ENCODE measurements at regions not wholly inside any gene's neighbourhood (a gene's known extent, or its start where the extent isn't known, plus 50 kb on each side); places are given as distances from the start of the nearest gene placed in this dataset.

DNA sequence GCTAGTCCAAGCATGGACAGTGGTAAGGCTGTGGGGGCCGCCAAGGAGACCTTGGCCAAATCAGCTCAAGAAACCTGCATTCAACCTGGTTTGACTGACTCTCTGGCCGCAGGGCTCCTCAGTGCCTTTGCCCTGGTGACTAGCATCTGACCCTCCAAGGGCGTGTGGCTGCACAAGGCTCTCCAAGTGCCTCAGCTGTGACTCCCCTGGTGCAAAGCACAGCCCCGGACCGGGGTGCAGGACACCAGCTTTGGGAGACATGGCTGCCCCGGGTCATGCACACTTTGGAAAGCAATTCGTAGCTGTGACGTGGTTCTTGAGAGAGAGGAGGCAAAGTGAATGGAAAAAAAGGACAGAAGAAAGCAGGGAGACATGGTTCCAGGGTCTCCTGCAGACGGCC, 245.2 kb upstream of the IRX2 start:
- no peak for DNase-seq (ENCODE audit: low spot score in 2 of 2)
- no peaks in the 10 kb centered on the region for H3K4me1 Mint-ChIP-seq
- peaks cover 2% of the 10 kb centered on the region for H3K36me3 Mint-ChIP-seq (ENCODE audit: insufficient read depth)
- ATAC-seq (replicated peaks; ENCODE audit: extremely low read depth, poor library complexity, severe bottlenecking): no peak
- H3K27me3 Mint-ChIP-seq: no peaks in the 10 kb centered on the region
- peaks cover 13% of the 10 kb centered on the region for H3K9me3 Mint-ChIP-seq
- H3K4me3 Mint-ChIP-seq: no peak overlapping the region
- H3K27ac Mint-ChIP-seq (ENCODE audit: low read depth): no peak overlapping the region

- Mint-ChIP-seq H3K36me3 (ENCODE audit: insufficient read depth) (peaks cover 2% of the 10 kb centered on the region), H3K4me1 (no peaks in the 10 kb centered on the region), H3K27ac (ENCODE audit: low read depth) (no peak overlapping the region), H3K9me3 (peaks cover 13% of the 10 kb centered on the region), H3K27me3 (no peaks in the 10 kb centered on the region), H3K4me3 (no peak overlapping the region)
- DNase-seq (ENCODE audit: low spot score in 2 of 2): no peak
- ATAC-seq (replicated peaks; ENCODE audit: extremely low read depth, poor library complexity, severe bottlenecking): no peak
Measured at GRCh38 chr5:2996248-2996647, 244.8 kb upstream of the IRX2 start.

DNA sequence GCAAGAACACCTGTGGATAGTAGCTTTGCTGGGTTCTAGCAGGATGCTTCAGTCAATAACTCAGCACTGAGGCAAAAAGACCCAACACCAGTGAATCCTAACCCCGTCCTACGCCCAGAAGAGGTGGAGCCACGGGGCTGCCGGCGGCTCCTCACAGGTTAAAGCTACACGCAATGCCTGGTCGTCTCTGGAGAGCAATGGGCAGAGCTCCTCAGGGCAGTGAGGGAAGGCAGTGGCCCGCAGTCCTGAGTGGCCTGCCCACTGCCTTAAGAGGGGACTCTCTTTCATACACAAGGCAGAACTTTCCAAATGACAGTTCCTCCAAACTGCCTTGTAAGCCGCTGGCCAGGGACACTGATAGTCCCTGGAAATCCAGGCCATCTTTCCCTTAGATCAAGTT, 244.2 kb upstream of the IRX2 start:
- DNase-seq (ENCODE audit: low spot score in 2 of 2) (no peak), ATAC-seq (replicated peaks; ENCODE audit: extremely low read depth, poor library complexity, severe bottlenecking) (no peak)
- Mint-ChIP-seq H3K36me3 (ENCODE audit: insufficient read depth) (peaks cover 2% of the 10 kb centered on the region), H3K9me3 (peaks cover 13% of the 10 kb centered on the region), H3K4me1 (no peaks in the 10 kb centered on the region), H3K4me3 (no peak overlapping the region), H3K27me3 (no peaks in the 10 kb centered on the region), H3K27ac (ENCODE audit: low read depth) (no peak overlapping the region)

DNA sequence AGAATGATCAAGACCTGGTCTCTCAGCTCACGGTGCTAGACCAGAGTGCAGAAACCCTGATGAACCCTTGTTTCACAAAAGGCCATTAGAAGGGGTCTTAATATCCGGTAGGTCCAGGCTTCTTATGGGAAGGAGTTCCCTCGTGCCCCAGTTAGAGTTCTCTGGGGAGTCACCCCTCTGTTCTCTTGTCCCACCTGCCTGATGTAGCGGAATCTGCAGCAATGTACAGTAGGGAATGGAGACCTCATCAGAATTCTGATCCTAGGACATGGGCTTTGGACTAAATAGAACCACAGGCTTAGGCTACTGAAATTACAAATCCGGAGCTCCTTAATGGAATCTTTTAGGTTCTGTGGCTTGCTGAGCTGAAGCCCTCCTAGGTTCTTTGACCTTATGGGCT, 243.6 kb upstream of the IRX2 start:
- H3K27me3 Mint-ChIP-seq: no peaks in the 10 kb centered on the region
- H3K4me3 Mint-ChIP-seq: no peak overlapping the region
- H3K27ac Mint-ChIP-seq (ENCODE audit: low read depth): no peak overlapping the region
- peaks cover 2% of the 10 kb centered on the region for H3K36me3 Mint-ChIP-seq (ENCODE audit: insufficient read depth)
- H3K4me1 Mint-ChIP-seq: no peaks in the 10 kb centered on the region
- no peak for DNase-seq (ENCODE audit: low spot score in 2 of 2)
- H3K9me3 Mint-ChIP-seq: peaks cover 13% of the 10 kb centered on the region
- ATAC-seq (replicated peaks; ENCODE audit: extremely low read depth, poor library complexity, severe bottlenecking): no peak

DNA sequence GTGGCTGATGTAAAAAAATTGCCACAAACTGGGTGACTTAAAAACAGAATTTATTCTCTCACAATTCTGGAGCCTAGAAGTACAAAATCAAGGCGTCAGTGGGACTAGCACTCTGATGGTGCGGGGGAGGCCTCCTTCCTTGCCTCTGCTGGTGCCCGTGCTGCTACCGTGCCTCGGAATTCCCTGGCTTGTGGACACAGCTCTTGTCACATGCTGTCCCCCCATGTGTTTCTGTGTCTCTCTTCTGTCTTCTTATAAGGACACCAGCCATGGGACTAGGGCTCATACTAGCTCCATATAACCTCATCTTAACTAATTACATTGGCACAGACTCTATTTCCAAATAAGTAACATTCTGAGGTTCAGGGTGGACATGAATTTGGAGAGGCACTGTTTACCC, 242.3 kb upstream of the IRX2 start:
- H3K4me3 Mint-ChIP-seq: no peak overlapping the region
- H3K9me3 Mint-ChIP-seq: peaks cover 12% of the 10 kb centered on the region
- H3K36me3 Mint-ChIP-seq (ENCODE audit: insufficient read depth): peaks cover 2% of the 10 kb centered on the region
- no peaks in the 10 kb centered on the region for H3K4me1 Mint-ChIP-seq
- no peaks in the 10 kb centered on the region for H3K27me3 Mint-ChIP-seq
- no peak overlapping the region for H3K27ac Mint-ChIP-seq (ENCODE audit: low read depth)
- DNase-seq (ENCODE audit: low spot score in 2 of 2): no peak
- no peak for ATAC-seq (replicated peaks; ENCODE audit: extremely low read depth, poor library complexity, severe bottlenecking)

DNA sequence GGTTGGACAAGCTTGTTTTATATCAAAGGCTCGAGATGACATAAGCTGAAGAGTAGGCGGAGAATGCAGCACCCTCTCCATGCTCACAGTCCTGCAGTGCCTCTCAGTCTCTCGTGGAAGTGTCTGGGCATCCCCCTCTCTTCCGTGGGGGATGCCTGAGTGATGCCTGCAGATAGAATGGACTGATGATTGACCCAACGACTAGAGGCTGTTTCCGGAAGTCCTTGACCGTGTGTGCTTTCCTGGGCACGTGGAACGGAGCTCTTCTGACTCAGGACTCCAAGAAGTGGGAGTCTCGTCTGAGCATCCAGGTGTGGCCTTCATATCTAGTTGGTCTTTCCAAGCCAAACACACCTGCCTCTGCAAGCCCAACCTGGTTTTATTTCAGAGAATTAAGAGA, 241.8 kb upstream of the IRX2 start:
- H3K9me3 Mint-ChIP-seq: peaks cover 7% of the 10 kb centered on the region
- no peaks in the 10 kb centered on the region for H3K27me3 Mint-ChIP-seq
- DNase-seq (ENCODE audit: low spot score in 2 of 2): no peak
- H3K36me3 Mint-ChIP-seq (ENCODE audit: insufficient read depth): peaks cover 2% of the 10 kb centered on the region
- H3K4me3 Mint-ChIP-seq: no peak overlapping the region
- no peak for ATAC-seq (replicated peaks; ENCODE audit: extremely low read depth, poor library complexity, severe bottlenecking)
- H3K27ac Mint-ChIP-seq (ENCODE audit: low read depth): no peak overlapping the region
- no peaks in the 10 kb centered on the region for H3K4me1 Mint-ChIP-seq

DNA sequence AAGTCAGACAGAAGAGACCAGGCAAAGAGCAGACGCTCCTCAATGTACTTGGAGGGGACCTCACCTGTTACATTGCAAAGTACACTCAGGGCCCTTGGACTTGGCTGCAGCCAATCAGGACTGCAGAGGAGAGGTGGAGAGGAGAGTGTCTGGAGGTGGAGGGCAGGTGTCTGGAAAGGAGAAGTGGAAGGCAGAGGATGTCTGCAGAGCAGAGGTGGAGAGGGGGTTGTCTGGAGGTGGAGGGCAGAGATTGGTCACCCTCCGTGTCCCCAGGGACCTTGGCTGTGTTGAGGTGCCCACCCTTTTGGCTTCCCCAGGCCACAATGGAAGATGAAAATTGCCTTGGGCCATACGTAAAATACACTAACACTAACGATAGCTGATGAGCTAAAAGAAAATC, 241.3 kb upstream of the IRX2 start:
- Mint-ChIP-seq H3K36me3 (ENCODE audit: insufficient read depth) (peaks cover 2% of the 10 kb centered on the region), H3K27me3 (no peaks in the 10 kb centered on the region), H3K27ac (ENCODE audit: low read depth) (no peak overlapping the region), H3K9me3 (peaks cover 5% of the 10 kb centered on the region), H3K4me3 (no peak overlapping the region), H3K4me1 (no peaks in the 10 kb centered on the region)
- no peak for ATAC-seq (replicated peaks; ENCODE audit: extremely low read depth, poor library complexity, severe bottlenecking)
- DNase-seq (ENCODE audit: low spot score in 2 of 2): no peak

DNA sequence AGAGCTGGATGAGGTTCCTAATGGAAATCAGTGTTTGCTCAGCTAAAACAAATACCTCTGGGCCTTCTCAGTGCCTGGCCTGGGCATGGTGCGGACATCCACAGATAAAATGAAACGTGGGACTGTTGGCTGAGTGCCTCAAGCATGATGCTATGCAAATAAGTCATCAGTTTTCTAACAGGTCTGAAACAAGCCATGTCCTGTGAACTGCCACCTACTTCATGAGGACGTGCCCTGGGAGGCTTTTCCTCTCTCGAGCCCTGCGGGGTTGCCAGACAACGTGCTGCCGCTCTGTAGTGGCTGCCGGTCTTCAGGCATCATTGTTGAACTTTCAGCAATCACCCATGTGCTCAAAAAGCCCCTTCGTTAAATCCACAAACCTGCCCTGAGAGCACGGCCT, 240.4 kb upstream of the IRX2 start:
- H3K27me3 Mint-ChIP-seq: no peaks in the 10 kb centered on the region
- H3K27ac Mint-ChIP-seq (ENCODE audit: low read depth): no peak overlapping the region
- ATAC-seq (replicated peaks; ENCODE audit: extremely low read depth, poor library complexity, severe bottlenecking) (no peak), DNase-seq (ENCODE audit: low spot score in 2 of 2) (no peak)
- no peak overlapping the region for H3K4me3 Mint-ChIP-seq
- H3K9me3 Mint-ChIP-seq: peaks cover 7% of the 10 kb centered on the region
- H3K36me3 Mint-ChIP-seq (ENCODE audit: insufficient read depth): peaks cover 2% of the 10 kb centered on the region
- H3K4me1 Mint-ChIP-seq: no peaks in the 10 kb centered on the region

GRCh38 chr5:2989517-2989916, 238.0 kb upstream of the IRX2 start:
- no peak overlapping the region for H3K27ac Mint-ChIP-seq (ENCODE audit: low read depth)
- H3K27me3 Mint-ChIP-seq: no peaks in the 10 kb centered on the region
- H3K36me3 Mint-ChIP-seq (ENCODE audit: insufficient read depth): no peaks in the 10 kb centered on the region
- no peak overlapping the region for H3K4me3 Mint-ChIP-seq
- no peak for ATAC-seq (replicated peaks; ENCODE audit: extremely low read depth, poor library complexity, severe bottlenecking)
- DNase-seq (ENCODE audit: low spot score in 2 of 2): no peak
- H3K9me3 Mint-ChIP-seq: peaks cover 11% of the 10 kb centered on the region
- no peaks in the 10 kb centered on the region for H3K4me1 Mint-ChIP-seq

DNA sequence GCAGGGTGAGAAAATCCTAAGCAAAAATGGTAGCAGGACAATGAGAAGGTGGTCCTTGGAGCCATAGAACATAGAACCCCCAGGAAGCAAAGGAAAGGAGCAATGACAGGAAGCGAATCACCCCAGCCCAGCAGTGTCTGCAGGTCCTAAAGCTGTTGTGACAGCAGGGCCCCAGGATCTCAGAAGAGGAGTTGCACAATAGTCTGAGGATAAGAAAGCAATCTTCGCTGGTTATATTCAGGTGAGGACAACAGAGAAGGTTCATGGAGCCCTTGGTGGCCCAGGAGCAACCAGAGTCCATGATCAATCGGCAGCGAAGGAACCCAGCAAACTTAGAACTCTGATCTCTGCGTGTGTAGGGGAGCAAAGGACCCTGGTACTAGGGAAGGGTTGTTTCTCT, 234.8 kb upstream of the IRX2 start:
- no peak overlapping the region for H3K27ac Mint-ChIP-seq (ENCODE audit: low read depth)
- ATAC-seq (replicated peaks; ENCODE audit: extremely low read depth, poor library complexity, severe bottlenecking) (no peak), DNase-seq (ENCODE audit: low spot score in 2 of 2) (no peak)
- H3K4me3 Mint-ChIP-seq: no peak overlapping the region
- H3K36me3 Mint-ChIP-seq (ENCODE audit: insufficient read depth): no peaks in the 10 kb centered on the region
- peaks cover 10% of the 10 kb centered on the region for H3K9me3 Mint-ChIP-seq
- no peaks in the 10 kb centered on the region for H3K4me1 Mint-ChIP-seq
- no peaks in the 10 kb centered on the region for H3K27me3 Mint-ChIP-seq

GRCh38 chr5:2985718-2986117, 234.2 kb upstream of the IRX2 start:
- no peak overlapping the region for H3K27ac Mint-ChIP-seq (ENCODE audit: low read depth)
- no peaks in the 10 kb centered on the region for H3K36me3 Mint-ChIP-seq (ENCODE audit: insufficient read depth)
- no peak for DNase-seq (ENCODE audit: low spot score in 2 of 2)
- H3K4me1 Mint-ChIP-seq: no peaks in the 10 kb centered on the region
- peaks cover 10% of the 10 kb centered on the region for H3K9me3 Mint-ChIP-seq
- ATAC-seq (replicated peaks; ENCODE audit: extremely low read depth, poor library complexity, severe bottlenecking): no peak
- no peaks in the 10 kb centered on the region for H3K27me3 Mint-ChIP-seq
- no peak overlapping the region for H3K4me3 Mint-ChIP-seq

DNA sequence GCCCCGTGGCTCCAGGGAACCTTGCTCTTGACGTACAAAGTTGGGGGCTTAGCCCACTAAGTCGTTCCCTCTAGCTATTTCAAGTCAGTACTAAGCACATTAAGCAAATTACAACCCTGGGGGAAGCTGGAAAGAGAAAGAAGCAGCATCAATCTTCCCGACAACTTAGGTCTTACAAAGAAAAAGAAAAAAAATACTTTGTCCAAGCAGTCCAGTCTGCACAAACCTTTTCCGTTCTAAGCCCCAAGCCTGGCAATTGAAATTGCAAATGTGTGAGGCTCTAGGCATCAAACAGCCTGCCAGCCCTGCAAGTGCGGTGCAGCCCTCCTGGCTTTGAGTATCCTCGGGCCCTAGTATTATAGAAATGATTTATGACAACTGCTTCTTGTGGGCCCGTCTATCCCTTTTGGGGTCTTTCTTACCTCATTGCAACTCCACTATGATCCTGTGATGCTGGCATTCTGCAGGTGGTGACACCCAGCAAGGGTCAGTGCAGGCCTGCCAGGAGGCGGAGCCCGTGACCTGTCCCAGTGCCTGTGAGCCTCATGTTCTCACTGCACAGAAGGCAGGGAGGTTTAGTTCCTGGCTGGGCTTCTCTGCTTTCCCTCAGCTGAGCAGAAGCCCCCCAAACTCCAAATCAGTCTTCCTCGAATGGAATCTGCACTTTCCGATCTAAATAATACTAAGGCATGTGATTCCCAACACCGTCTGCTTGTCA, 232.3 kb upstream of the IRX2 start:
- Mint-ChIP-seq H3K27ac (ENCODE audit: low read depth) (no peak overlapping the region), H3K27me3 (no peaks in the 10 kb centered on the region), H3K4me3 (no peak overlapping the region), H3K36me3 (ENCODE audit: insufficient read depth) (no peaks in the 10 kb centered on the region), H3K4me1 (no peaks in the 10 kb centered on the region), H3K9me3 (peaks cover 10% of the 10 kb centered on the region)
- ATAC-seq (replicated peaks; ENCODE audit: extremely low read depth, poor library complexity, severe bottlenecking): no peak
- no peak for DNase-seq (ENCODE audit: low spot score in 2 of 2)

DNA sequence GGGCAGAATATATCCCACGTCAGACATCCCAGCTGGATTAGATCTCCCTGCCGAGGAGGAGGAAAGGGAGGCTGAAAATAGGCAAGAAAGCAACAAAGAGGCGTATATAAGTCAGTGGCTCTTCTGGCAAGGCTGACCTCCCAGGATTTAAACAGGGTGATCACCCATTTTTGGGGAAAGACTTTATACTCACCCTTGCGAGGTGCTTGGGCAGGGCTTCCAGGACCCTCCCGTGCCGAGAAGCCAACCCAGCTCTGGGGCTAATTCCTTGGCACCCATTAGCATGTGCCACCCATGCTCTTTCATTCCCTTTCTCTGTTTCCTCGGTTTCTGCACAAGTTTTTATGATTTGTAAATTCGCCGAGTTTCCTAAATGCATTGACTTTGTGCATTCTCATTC, 230.2 kb upstream of the IRX2 start:
- Mint-ChIP-seq H3K27me3 (no peaks in the 10 kb centered on the region), H3K36me3 (ENCODE audit: insufficient read depth) (no peaks in the 10 kb centered on the region), H3K9me3 (peaks cover 19% of the 10 kb centered on the region), H3K4me1 (no peaks in the 10 kb centered on the region), H3K4me3 (no peak overlapping the region), H3K27ac (ENCODE audit: low read depth) (no peak overlapping the region)
- no peak for ATAC-seq (replicated peaks; ENCODE audit: extremely low read depth, poor library complexity, severe bottlenecking)
- DNase-seq (ENCODE audit: low spot score in 2 of 2): no peak

GRCh38 chr5:2981035-2981434, 229.6 kb upstream of the IRX2 start:
- no peaks in the 10 kb centered on the region for H3K27me3 Mint-ChIP-seq
- no peak overlapping the region for H3K4me3 Mint-ChIP-seq
- ATAC-seq (replicated peaks; ENCODE audit: extremely low read depth, poor library complexity, severe bottlenecking) (no peak), DNase-seq (ENCODE audit: low spot score in 2 of 2) (no peak)
- no peaks in the 10 kb centered on the region for H3K4me1 Mint-ChIP-seq
- H3K36me3 Mint-ChIP-seq (ENCODE audit: insufficient read depth): no peaks in the 10 kb centered on the region
- H3K9me3 Mint-ChIP-seq: peaks cover 23% of the 10 kb centered on the region
- no peak overlapping the region for H3K27ac Mint-ChIP-seq (ENCODE audit: low read depth)

All from central memory CD8-positive, alpha-beta T cell (primary cell).